ENCODE measurements at regions not wholly inside any gene's neighbourhood (a gene's known extent, or its start where the extent isn't known, plus 50 kb on each side); places are given as distances from the start of the nearest gene placed in this dataset.

- TF ChIP-seq CTCF (IDR thresholded peaks at IDR 0.05): no peak
- TF ChIP-seq POLR2A (IDR thresholded peaks at IDR 0.05): no peak
Observed at GRCh38 chr5:17916446-17916845, 282.2 kb downstream of the TAF11L14 start.
